HG03139 (cell line): ENCODE measurements at regions not wholly inside any gene's neighbourhood (a gene's known extent, or its start where the extent isn't known, plus 50 kb on each side); places are given as distances from the start of the nearest gene placed in this dataset.
A peak's percentile ranks its signal among the peaks of the same experiment; 100 is the strongest.

Experiments
- ATAC-seq: cut with Tn5 transposase; IDR thresholded peaks from one replicate; pipeline ENCODE4 v1.9.1; 2021; ENCODE audit not compliant: unreplicated experiment

GRCh38 chr17:72297326-72298115, 176.7 kb downstream of the SOX9 start:
- no peak for ATAC-seq

GRCh38 chr17:72299100-72299499, 178.3 kb downstream of the SOX9 start:
- ATAC-seq = no peak

- no peak for ATAC-seq
These were observed 178.8 kb downstream of the SOX9 start for GRCh38 chr17:72299592-72299991.

- no peak for ATAC-seq
These were observed 181.1 kb downstream of the SOX9 start for GRCh38 chr17:72301887-72302286.

GRCh38 chr17:72302735-72303134, 181.9 kb downstream of the SOX9 start:
- no peak for ATAC-seq

GRCh38 chr17:72303787-72304733, 183.2 kb downstream of the SOX9 start:
- ATAC-seq = no peak

- no peak for ATAC-seq
These were observed 184.0 kb downstream of the SOX9 start for GRCh38 chr17:72304859-72305258.

GRCh38 chr17:72305472-72305871, 184.7 kb downstream of the SOX9 start:
- ATAC-seq = no peak

GRCh38 chr17:72306037-72306436, 185.2 kb downstream of the SOX9 start:
- ATAC-seq = no peak

- ATAC-seq = no peak
These were observed 187.0 kb downstream of the SOX9 start for GRCh38 chr17:72307836-72308235.

GRCh38 chr17:72308744-72309385, 188.0 kb downstream of the SOX9 start:
- no peak for ATAC-seq

GRCh38 chr17:72311004-72311403, 190.2 kb downstream of the SOX9 start:
- ATAC-seq = no peak

- ATAC-seq = no peak
These were observed 194.5 kb downstream of the SOX9 start for GRCh38 chr17:72315122-72315913.

- no peak for ATAC-seq
These were observed 197.3 kb downstream of the SOX9 start for GRCh38 chr17:72318131-72318530.

- no peak for ATAC-seq
These were observed 201.1 kb downstream of the SOX9 start for GRCh38 chr17:72321896-72322295.

GRCh38 chr17:72332367-72332766, 211.5 kb downstream of the SOX9 start:
- ATAC-seq = peak; percentile 62

- ATAC-seq = no peak
These were observed 212.8 kb downstream of the SOX9 start for GRCh38 chr17:72333570-72333969.

- no peak for ATAC-seq
These were observed 213.4 kb downstream of the SOX9 start for GRCh38 chr17:72334205-72334604.

GRCh38 chr17:72336026-72336803, 215.4 kb downstream of the SOX9 start:
- ATAC-seq = no peak

GRCh38 chr17:72336804-72337070, 215.9 kb downstream of the SOX9 start:
- no peak for ATAC-seq
